ENCODE measurements at regions not wholly inside any gene's neighbourhood (a gene's known extent, or its start where the extent isn't known, plus 50 kb on each side); places are given as distances from the start of the nearest gene placed in this dataset.

DNA sequence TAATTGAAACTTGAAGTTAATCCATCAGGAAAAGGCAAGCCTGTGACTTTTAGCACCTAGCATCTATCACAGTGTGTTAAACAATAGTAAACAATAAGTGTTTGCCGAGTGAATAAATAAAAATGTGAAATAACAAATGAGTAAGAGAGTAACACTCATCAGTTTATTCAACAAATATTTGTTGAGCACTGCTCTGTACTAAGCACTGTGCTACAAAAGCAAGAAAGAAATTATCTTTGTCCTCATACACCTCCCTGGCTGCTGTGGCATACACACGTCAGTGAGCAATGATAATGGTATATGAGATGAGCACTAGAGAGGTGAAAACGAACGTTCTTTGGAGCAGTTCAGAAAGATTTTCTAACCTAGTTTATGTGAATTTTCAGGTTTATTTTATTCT lies 295.0 kb upstream of the LRRC7 start:
- no peak overlapping the region for H3K4me3 ChIP-seq (replicated peaks; ENCODE audit: low read depth, low read length)
- TF ChIP-seq CTCF (IDR thresholded peaks at IDR 0.05; ENCODE audit: low read depth, low read length, missing control alignments), result no peak
- no peak for DNase-seq (ENCODE audit: extremely low read depth, low read depth)

DNA sequence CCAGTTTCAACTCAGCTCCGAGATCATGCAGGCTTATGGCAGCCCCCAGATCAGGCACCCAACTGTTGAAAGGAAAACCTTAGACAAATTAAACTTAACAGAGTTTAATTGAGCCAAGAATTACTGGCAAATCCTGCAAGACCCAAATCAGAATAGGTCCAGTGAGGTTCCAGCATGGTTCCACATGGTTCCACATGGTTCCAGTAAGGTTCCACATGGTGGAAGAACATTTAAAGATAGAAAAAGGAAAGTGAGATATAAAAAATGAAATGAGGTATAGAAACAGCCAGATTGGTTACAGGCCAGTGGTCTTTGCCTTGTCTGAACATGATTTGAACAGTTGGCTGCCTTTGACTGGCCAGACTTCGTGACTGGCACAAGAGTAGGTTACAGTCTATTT lies 288.8 kb upstream of the LRRC7 start:
- no peak for DNase-seq (ENCODE audit: extremely low read depth, low read depth)
- no peak for TF ChIP-seq CTCF (IDR thresholded peaks at IDR 0.05; ENCODE audit: low read depth, low read length, missing control alignments)
- no peak overlapping the region for H3K4me3 ChIP-seq (replicated peaks; ENCODE audit: low read depth, low read length)

DNA sequence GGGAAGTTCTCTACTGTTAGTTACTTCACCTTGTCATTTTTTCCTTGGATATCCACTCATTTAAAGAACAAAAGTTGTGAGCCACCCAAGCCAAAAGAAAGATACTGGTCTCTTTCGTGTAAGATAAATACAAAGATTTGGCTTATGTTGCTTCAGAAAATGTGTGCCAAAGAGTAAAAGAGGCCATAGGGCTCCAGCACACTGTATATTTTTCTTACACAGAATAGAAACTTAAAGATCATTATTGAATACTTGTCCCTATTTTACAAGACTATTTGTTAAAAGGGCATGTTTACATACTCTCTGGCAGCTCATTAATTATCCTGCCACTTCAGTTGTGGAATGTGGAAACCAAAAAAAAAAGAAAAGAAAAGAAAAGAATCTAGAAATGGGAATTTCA lies 284.2 kb upstream of the LRRC7 start:
- no peak for TF ChIP-seq CTCF (IDR thresholded peaks at IDR 0.05; ENCODE audit: low read depth, low read length, missing control alignments)
- DNase-seq (ENCODE audit: extremely low read depth, low read depth), result no peak
- no peak overlapping the region for H3K4me3 ChIP-seq (replicated peaks; ENCODE audit: low read depth, low read length)

- DNase-seq (ENCODE audit: extremely low read depth, low read depth), result no peak
- no peak overlapping the region for H3K4me3 ChIP-seq (replicated peaks; ENCODE audit: low read depth, low read length)
- no peak for TF ChIP-seq CTCF (IDR thresholded peaks at IDR 0.05; ENCODE audit: low read depth, low read length, missing control alignments)
These were observed 283.2 kb upstream of the LRRC7 start for GRCh38 chr1:69284508-69284907.

DNA sequence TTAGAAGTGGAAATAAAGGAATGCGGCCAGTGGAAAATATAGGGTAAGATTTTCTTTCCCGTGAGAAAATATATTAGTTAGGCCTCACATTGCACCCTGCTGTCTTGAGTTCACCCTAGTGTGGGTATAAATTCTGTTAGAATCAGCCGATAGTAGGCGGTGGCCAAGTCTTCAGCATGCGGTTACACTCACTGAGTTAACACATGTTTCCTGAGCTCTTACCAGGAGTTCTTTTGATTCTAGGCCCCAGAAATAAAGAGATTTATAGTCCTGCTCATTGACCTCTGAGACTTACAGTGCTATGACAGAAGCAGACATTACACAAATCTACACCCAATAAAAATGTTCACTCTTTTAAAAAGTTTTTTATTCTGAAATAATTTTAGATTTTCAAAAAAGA lies 279.3 kb upstream of the LRRC7 start:
- TF ChIP-seq CTCF (IDR thresholded peaks at IDR 0.05; ENCODE audit: low read depth, low read length, missing control alignments), result no peak
- no peak overlapping the region for H3K4me3 ChIP-seq (replicated peaks; ENCODE audit: low read depth, low read length)
- no peak for DNase-seq (ENCODE audit: extremely low read depth, low read depth)

DNA sequence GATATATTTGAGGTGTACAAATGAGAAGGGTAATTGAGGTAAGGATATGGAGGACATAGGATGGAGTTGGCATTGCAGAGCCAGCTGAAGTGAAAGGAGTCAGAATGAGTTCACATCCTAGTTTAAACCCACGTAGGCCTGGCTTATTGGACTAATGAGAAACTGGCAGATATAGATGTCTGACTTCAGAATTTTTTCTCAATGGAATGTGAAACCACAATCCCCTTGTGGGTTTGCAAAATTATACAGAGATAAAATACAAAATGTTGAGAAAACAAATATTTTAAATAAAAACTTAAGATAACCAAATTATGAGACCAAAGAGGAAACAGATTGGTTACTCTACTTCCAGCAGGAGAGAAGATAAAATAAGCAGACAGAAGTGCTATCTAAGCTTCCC lies 277.4 kb upstream of the LRRC7 start:
- TF ChIP-seq CTCF (IDR thresholded peaks at IDR 0.05; ENCODE audit: low read depth, low read length, missing control alignments), result no peak
- no peak overlapping the region for H3K4me3 ChIP-seq (replicated peaks; ENCODE audit: low read depth, low read length)
- no peak for DNase-seq (ENCODE audit: extremely low read depth, low read depth)

DNA sequence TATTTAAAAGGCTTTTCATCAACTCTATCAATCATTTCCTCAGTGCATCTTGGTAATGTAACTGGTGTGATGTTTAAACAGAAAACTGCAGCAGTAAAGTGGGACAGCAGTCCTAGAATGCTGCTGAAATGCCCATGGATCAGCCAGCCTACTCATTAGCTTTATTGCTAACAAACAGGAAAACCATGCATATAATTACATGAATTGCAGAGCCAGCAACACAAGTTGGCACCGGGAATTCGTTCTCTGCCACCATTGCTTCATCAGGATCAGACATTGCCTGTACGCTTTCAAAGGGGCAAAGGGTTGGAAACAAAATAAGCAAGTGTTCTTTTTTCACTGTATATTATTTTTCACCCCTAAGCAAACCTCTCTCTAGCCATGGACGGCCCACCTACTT lies 276.2 kb upstream of the LRRC7 start:
- no peak for DNase-seq (ENCODE audit: extremely low read depth, low read depth)
- TF ChIP-seq CTCF (IDR thresholded peaks at IDR 0.05; ENCODE audit: low read depth, low read length, missing control alignments), result no peak
- H3K4me3 ChIP-seq (replicated peaks; ENCODE audit: low read depth, low read length), result no peak overlapping the region
